K562 (cell line): ENCODE measurements at regions not wholly inside any gene's neighbourhood (a gene's known extent, or its start where the extent isn't known, plus 50 kb on each side); places are given as distances from the start of the nearest gene placed in this dataset.
A peak's percentile ranks its signal among the peaks of the same experiment; 100 is the strongest.

Experiments
- ATAC-seq: fragments of 200-7000 bp; cut with Tn5 transposase; 3 replicates; pipeline ENCODE4 v1.9.1; 2020; ENCODE audit warnings: moderate library complexity
- BruUV-seq: library from RNA; stranded (reverse); fragments of 400-500 nt; replicated peaks from 2 replicates; lab custom pipeline; 2021; lab: Mats Ljungman, UMichigan
- CTCF ChIA-PET: fragments of 300-600 bp; formaldehyde crosslinking; extraction: SDS; loops from one replicate; lab custom pipeline; 2021; ENCODE audit warnings: low intra/inter-chr PET ratio; lab: Yijun Ruan, JAX
- POLR2A ChIA-PET: fragments of 300-600, 350-650 bp; sonication (Branson Sonifier 250); formaldehyde crosslinking; extraction: SDS; loops from one replicate; lab custom pipeline; 2021; ENCODE audit warnings: antibody characterized with exemption, inconsistent platforms; lab: Yijun Ruan, JAX
- DNase-seq, 4 experiments: peaks; one replicate each; pipeline versions ENCODE4 v3.0.0 to v3.0.0-alpha.2; 2011 to 2018; ENCODE audit warnings: low spot score in 3 of 4, mixed read lengths in 3 of 4; ENCODE audit errors: extremely low read depth in 1 of 4
- FAIRE-seq: peaks from 2 replicates; lab custom pipeline; 2011; peaks lifted over from hg19 to GRCh38; lab: Jason Lieb, UNC
- H2AFZ ChIP-seq: 2 replicates; pipeline ENCODE4 v1.6.0; 2011; ENCODE audit warnings: low read depth, low read length, control low read depth, inconsistent platforms
- H3K27ac ChIP-seq: fragments of 200-600 bp; 3 replicates; pipeline ENCODE4 v1.8.0; 2011; ENCODE audit warnings: low read depth, mild to moderate bottlenecking, control low read depth, inconsistent platforms, low read length, moderate library complexity, mixed read lengths; ENCODE audit errors: extremely low read depth
- H3K27me3 ChIP-seq, 2 experiments: fragments of 300-600 bp in 1 of 2; 2 replicates in 1 of 2; 3 replicates in 1 of 2; pipeline versions ENCODE4 v1.6.0 to v1.8.0; 2011; ENCODE audit warnings: inconsistent platforms in 2 of 2, low read length in 2 of 2, mild to moderate bottlenecking in 1 of 2, mixed read lengths in 1 of 2, moderate library complexity in 1 of 2; ENCODE audit not compliant: control insufficient read depth in 2 of 2, insufficient read depth in 2 of 2
- H3K36me3 ChIP-seq: fragments of 300-600 bp; 3 replicates; pipeline ENCODE4 v1.8.0; 2011; ENCODE audit warnings: mild to moderate bottlenecking, low read length, inconsistent platforms; ENCODE audit not compliant: control insufficient read depth, insufficient read depth
- H3K4me1 ChIP-seq, 2 experiments: fragments of 200-600 bp in 1 of 2; replicated peaks in 1 of 2; 2 replicates in 1 of 2; 3 replicates in 1 of 2; pipeline versions ENCODE4 v1.5.1 to v1.8.0; 2011; ENCODE audit warnings: inconsistent platforms in 2 of 2, low read length in 2 of 2, mild to moderate bottlenecking in 1 of 2, mixed read lengths in 1 of 2, moderate library complexity in 1 of 2; ENCODE audit not compliant: control insufficient read depth in 2 of 2, insufficient read depth in 2 of 2
- H3K4me2 ChIP-seq: 2 replicates; pipeline ENCODE4 v1.6.1; 2011; ENCODE audit warnings: low read length, control low read depth, inconsistent platforms, mixed read lengths; ENCODE audit not compliant: insufficient read depth
- H3K4me3 ChIP-seq: fragments of 200-600 bp; sonication (generic), shearing (Covaris generic); 2 replicates; pipeline ENCODE4 v1.5.1; 2016; ENCODE audit warnings: control low read depth, inconsistent platforms
- H3K79me2 ChIP-seq: fragments of 200-600 bp; 3 replicates; pipeline ENCODE4 v1.8.0; 2011; ENCODE audit warnings: low read length, inconsistent platforms; ENCODE audit not compliant: control insufficient read depth, insufficient read depth
- H3K9ac ChIP-seq, 2 experiments: 2 replicates each; pipeline versions ENCODE4 v1.6.0 to v1.6.1; 2011; ENCODE audit warnings: low read depth in 2 of 2, low read length in 2 of 2, control low read depth in 1 of 2, inconsistent platforms in 1 of 2, mild to moderate bottlenecking in 1 of 2, mixed read lengths in 1 of 2; ENCODE audit not compliant: insufficient read depth in 1 of 2
- H3K9me1 ChIP-seq: one replicate; pipeline ENCODE4 v1.6.0; 2011; ENCODE audit warnings: inconsistent platforms, mild to moderate bottlenecking, low read length, moderate library complexity; ENCODE audit not compliant: control insufficient read depth, insufficient read depth
- H3K9me3 ChIP-seq: replicated peaks from 2 replicates; pipeline ENCODE4 v1.5.1; 2011; ENCODE audit warnings: low read depth, low read length, inconsistent platforms; ENCODE audit not compliant: control insufficient read depth, insufficient read depth
- H4K20me1 ChIP-seq: replicated peaks from 2 replicates; pipeline ENCODE4 v1.6.1; 2011; ENCODE audit warnings: low read length, inconsistent platforms, mixed read lengths; ENCODE audit not compliant: control insufficient read depth, insufficient read depth
- ARID1B ChIP-seq: fragments of 450-650 bp; IDR thresholded peaks from 2 replicates; pipeline ENCODE4 v1.6.1; 2016; ENCODE audit warnings: antibody characterized with exemption, mild to moderate bottlenecking, inconsistent platforms
- ATF3 ChIP-seq, 2 experiments: fragments of 450-650 bp in 1 of 2; sonication (generic) in 1 of 2; formaldehyde crosslinking in 1 of 2; IDR thresholded peaks in 1 of 2; conservative IDR thresholded peaks in 1 of 2; 2 replicates each; pipeline versions ENCODE4 v1.6.1 to v1.8.1; 2016 to 2023; ENCODE audit warnings: mild to moderate bottlenecking in 2 of 2, moderate library complexity in 2 of 2, inconsistent platforms in 1 of 2, missing genetic modification reagents in 1 of 2
- BCL6 ChIP-seq: fragments of 250-450 bp; sonication (Bioruptor Pico); IDR thresholded peaks from 2 replicates; pipeline ENCODE4 v1.4.0; 2020
- E4F1 ChIP-seq: fragments of 250-450 bp; sonication (Bioruptor Pico); IDR thresholded peaks from 2 replicates; pipeline ENCODE4 v1.5.0; 2021; ENCODE audit warnings: mild to moderate bottlenecking, borderline replicate concordance
- ERF ChIP-seq: fragments of 450-650 bp; formaldehyde crosslinking; IDR thresholded peaks from 2 replicates; pipeline ENCODE4 v1.4.0; 2020; ENCODE audit warnings: mild to moderate bottlenecking, mixed read lengths
- FUS ChIP-seq: fragments of 200-400 bp; formaldehyde crosslinking; optimal IDR thresholded peaks from 2 replicates; pipeline ENCODE3; 2017; ENCODE audit warnings: low read depth, low read length
- HBP1 ChIP-seq: fragments of 450-650 bp; formaldehyde crosslinking; IDR thresholded peaks from 2 replicates; pipeline ENCODE4 v1.4.0; 2022; ENCODE audit warnings: missing genetic modification characterization
- HDAC8 ChIP-seq: fragments of 450-650 bp; IDR thresholded peaks from 2 replicates; pipeline ENCODE4 v1.6.1; 2016; ENCODE audit warnings: mild to moderate bottlenecking, missing genetic modification characterization, moderate library complexity, missing compliant biosample characterization
- HNRNPK ChIP-seq: fragments of 200-400 bp; formaldehyde crosslinking; IDR thresholded peaks from one replicate; pipeline ENCODE4 v1.6.1; 2018; ENCODE audit warnings: mild to moderate bottlenecking, low read depth, low read length; ENCODE audit not compliant: poor library complexity, severe bottlenecking
- ILF3 ChIP-seq: fragments of 450-650 bp; IDR thresholded peaks from 2 replicates; pipeline ENCODE4 v1.6.1; 2018; ENCODE audit warnings: antibody characterized with exemption, mild to moderate bottlenecking, moderate library complexity, borderline replicate concordance
- PTRF ChIP-seq: fragments of 450-650 bp; IDR thresholded peaks from 2 replicates; pipeline ENCODE4 v1.6.1; 2016; ENCODE audit warnings: mild to moderate bottlenecking, missing genetic modification characterization, missing compliant biosample characterization
- PYGO2 ChIP-seq: fragments of 450-650 bp; IDR thresholded peaks from 2 replicates; pipeline ENCODE4 v1.6.1; 2016; ENCODE audit warnings: mild to moderate bottlenecking, missing genetic modification characterization, moderate library complexity, missing compliant biosample characterization
- TFAP4 ChIP-seq: sonication (generic); formaldehyde crosslinking; IDR thresholded peaks from 2 replicates; pipeline ENCODE4 v1.8.0; 2022; ENCODE audit warnings: missing genetic modification reagents, mild to moderate bottlenecking, moderate library complexity, borderline replicate concordance
- ZNF124 ChIP-seq: sonication (generic); formaldehyde crosslinking; IDR thresholded peaks from 2 replicates; pipeline ENCODE4 v1.8.1; 2022; ENCODE audit warnings: missing genetic modification reagents
- ZNF175 ChIP-seq: fragments of 200-800 bp; sonication (Bioruptor generic); IDR thresholded peaks from 2 replicates; pipeline ENCODE4 v1.6.1; 2016; ENCODE audit warnings: low read depth, mild to moderate bottlenecking, missing genetic modification characterization, missing compliant biosample characterization
- ZNF785 ChIP-seq: fragments of 250-450 bp; sonication (Bioruptor Pico); IDR thresholded peaks from 2 replicates; pipeline ENCODE4 v1.4.0; 2020; ENCODE audit warnings: mild to moderate bottlenecking
- WGBS: fragments of 100-300 bp; shearing (Covaris generic); methylation state at CpG from one replicate; pipeline ENCODE4 v1.1.6; 2016; ENCODE audit warnings: low coverage, mixed read lengths; ENCODE audit not compliant: insufficient coverage; ENCODE audit errors: missing lambda C conversion rate; 5-methylcytosine and 5-hydroxymethylcytosine counted together
- in situ Hi-C: fragments of 300-500 bp; cut with MboI; formaldehyde crosslinking; loops from 4 replicates; pipeline ENCODE4 v1.15.0; 2018; ENCODE audit warnings: inconsistent platforms, mixed read lengths
- intact Hi-C: fragments of 100-400 bp; cut with micrococcal nuclease; formaldehyde crosslinking; loops from 2 replicates; pipeline ENCODE4 v1.14.2; 2022

- TF ChIP-seq ATF3 (IDR thresholded peaks at IDR 0.05) (no peak), ATF3 (CRISPR knock-in tag; conservative IDR thresholded peaks at IDR 0.05) (no peak), PTRF (tag) (no peak), HDAC8 (tag) (no peak), ZNF124 (CRISPR knock-in tag) (no peak), ZNF175 (CRISPR knock-in tag) (no peak), TFAP4 (CRISPR knock-in tag) (no peak), PYGO2 (tag) (no peak)
Measured at GRCh38 chr7:12749069-12749468, 61.6 kb downstream of the ARL4A start (continued).

- H3K9me1 ChIP-seq: no peaks in the 10 kb centered on the region
- intact Hi-C loops: no loop called here
- ATAC-seq (peak; percentile 45), DNase-seq (no peak), FAIRE-seq (no peak)
- H3K79me2 ChIP-seq: peaks cover 4% of the 10 kb centered on the region; the same call in 1 of the 3 replicates
- in situ Hi-C loops: no loop called here
- WGBS: 81% methylated on average over 2 of the region's 2 CpGs
- H3K36me3 ChIP-seq: no peaks in the 10 kb centered on the region
- no peak overlapping the region for H3K4me2 ChIP-seq
- peak overlapping the region; percentile 12; the same call in 1 of the 3 replicates for H3K27ac ChIP-seq
- H3K27me3 ChIP-seq: no peaks in the 10 kb centered on the region
- no peak overlapping the region for H3K4me3 ChIP-seq
- BruUV-seq: no TSS peak
- H4K20me1 ChIP-seq: no peaks in the 10 kb centered on the region
- ChIA-PET CTCF (no interaction called here), POLR2A (interaction anchor here (0.8 to 1.9 kb wide), 4 partner anchors 8 to 47 kb away, joined by 3 to 5 read pairs (median 3); no protein-coding TSS in a partner anchor)
- H3K9me3 ChIP-seq: no peaks in the 10 kb centered on the region
- H3K9ac ChIP-seq: no peak overlapping the region
- H3K4me1 ChIP-seq: peaks cover 0 to 9% of the 10 kb centered on the region in 2 experiments; a peak in 3 of 5 replicates
- H2AFZ ChIP-seq: peak overlapping the region; percentile 53
- TF ChIP-seq ERF (CRISPR knock-in tag) (no peak), HBP1 (CRISPR knock-in tag) (no peak), BCL6 (CRISPR knock-in tag) (no peak), HDAC8 (tag) (no peak), E4F1 (CRISPR knock-in tag) (no peak), ILF3 (no peak), FUS (no peak), HNRNPK (no peak), ARID1B (no peak), ZNF785 (CRISPR knock-in tag) (no peak)
Measured at GRCh38 chr7:12749746-12750145, 62.3 kb downstream of the ARL4A start.
